GM10248 (cell line): ENCODE measurements at regions not wholly inside any gene's neighbourhood (a gene's known extent, or its start where the extent isn't known, plus 50 kb on each side); places are given as distances from the start of the nearest gene placed in this dataset.

Experiments
- CTCF ChIA-PET: fragments of 300-600 bp; sonication (Branson Sonifier 250); formaldehyde crosslinking; extraction: SDS; loops from one replicate; lab custom pipeline; 2021; ENCODE audit warnings: antibody characterized with exemption; lab: Yijun Ruan, JAX
- POLR2A ChIA-PET: fragments of 350-650 bp; sonication (Branson Sonifier 250); formaldehyde crosslinking; extraction: SDS; loops from one replicate; lab custom pipeline; 2020; ENCODE audit warnings: antibody characterized with exemption; lab: Yijun Ruan, JAX
- DNase-seq: peaks from one replicate; pipeline ENCODE4 v3.0.0; 2012; ENCODE audit errors: extremely low spot score
- TF ChIP-seq, protein P1 (sequence below): IDR thresholded peaks from 2 replicates; pipeline ENCODE4 v1.5.1; 2012; ENCODE audit warnings: mild to moderate bottlenecking, low read depth; ENCODE audit errors: extremely low read depth, missing control alignments, control extremely low read depth

DNA sequence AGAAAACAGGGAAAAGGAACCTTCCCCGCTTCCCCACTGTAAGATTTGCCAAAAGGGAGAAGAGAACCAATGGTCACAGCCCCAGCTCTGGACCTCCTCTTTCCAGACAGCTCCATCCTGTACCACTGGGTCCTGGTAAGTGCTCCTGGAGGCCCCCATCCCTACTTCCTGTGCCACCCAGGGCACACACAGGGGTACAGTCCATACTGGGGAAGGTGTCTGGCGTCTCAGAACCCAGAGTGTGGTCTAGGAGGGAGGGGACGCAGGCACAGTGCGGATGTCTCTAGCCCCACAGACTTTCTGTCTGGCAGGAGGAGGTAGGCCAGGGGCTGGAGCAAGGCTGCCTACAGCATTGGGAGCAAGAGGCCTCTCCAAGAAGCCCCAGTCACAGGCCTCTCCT lies 213.3 kb upstream of the IGFBP3 start:
- POLR2A ChIA-PET, result no interaction called here
- TF ChIP-seq, protein P1, sequence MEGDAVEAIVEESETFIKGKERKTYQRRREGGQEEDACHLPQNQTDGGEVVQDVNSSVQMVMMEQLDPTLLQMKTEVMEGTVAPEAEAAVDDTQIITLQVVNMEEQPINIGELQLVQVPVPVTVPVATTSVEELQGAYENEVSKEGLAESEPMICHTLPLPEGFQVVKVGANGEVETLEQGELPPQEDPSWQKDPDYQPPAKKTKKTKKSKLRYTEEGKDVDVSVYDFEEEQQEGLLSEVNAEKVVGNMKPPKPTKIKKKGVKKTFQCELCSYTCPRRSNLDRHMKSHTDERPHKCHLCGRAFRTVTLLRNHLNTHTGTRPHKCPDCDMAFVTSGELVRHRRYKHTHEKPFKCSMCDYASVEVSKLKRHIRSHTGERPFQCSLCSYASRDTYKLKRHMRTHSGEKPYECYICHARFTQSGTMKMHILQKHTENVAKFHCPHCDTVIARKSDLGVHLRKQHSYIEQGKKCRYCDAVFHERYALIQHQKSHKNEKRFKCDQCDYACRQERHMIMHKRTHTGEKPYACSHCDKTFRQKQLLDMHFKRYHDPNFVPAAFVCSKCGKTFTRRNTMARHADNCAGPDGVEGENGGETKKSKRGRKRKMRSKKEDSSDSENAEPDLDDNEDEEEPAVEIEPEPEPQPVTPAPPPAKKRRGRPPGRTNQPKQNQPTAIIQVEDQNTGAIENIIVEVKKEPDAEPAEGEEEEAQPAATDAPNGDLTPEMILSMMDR, result no peak
- no peak for DNase-seq
- CTCF ChIA-PET, result no interaction called here

DNA sequence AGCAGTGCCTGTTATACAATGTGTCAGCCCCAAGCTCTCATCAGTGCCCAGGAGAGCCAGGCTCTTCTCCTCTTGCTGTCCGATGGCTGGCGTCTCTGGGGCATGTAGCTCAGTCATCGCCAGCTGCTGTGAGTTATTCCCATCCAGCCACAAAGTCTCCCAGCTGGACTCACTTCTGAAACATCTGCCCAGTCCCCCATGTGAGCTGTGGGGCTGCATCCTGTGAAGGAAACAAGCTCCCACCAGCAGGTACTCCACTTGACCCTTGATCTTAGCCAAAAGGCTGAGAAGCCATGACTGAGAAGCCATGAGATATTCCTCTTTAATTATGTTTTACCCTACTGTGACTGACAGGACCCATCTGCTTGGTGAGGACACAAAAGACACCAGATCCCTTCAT lies 212.7 kb upstream of the IGFBP3 start:
- POLR2A ChIA-PET, result no interaction called here
- no peak for DNase-seq
- CTCF ChIA-PET, result no interaction called here

DNA sequence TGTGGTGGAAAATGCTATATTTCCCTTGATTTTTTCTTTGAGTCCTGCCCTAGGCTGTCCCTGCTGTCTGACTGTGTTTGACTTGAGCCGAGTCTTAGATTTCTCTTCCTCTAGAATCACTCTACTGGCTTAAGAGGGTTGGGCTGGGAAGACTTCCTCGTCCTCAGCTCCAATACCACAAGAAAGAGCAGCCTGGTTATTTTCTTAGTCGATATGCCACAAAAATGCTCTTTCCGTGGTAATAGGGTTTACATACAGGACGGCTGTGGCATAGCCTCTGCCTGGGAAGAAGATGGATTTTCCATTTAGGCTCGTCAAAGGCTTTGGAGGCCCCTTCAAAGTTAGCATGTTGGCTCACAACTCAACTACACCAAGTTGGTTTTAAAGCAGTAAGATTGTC lies 212.0 kb upstream of the IGFBP3 start:
- TF ChIP-seq, protein P1, result no peak
- POLR2A ChIA-PET, result no interaction called here
- CTCF ChIA-PET, result no interaction called here
- no peak for DNase-seq

More for the DNA sequence above, 212.7 kb upstream of the IGFBP3 start:
- TF ChIP-seq, protein P1, result no peak

DNA sequence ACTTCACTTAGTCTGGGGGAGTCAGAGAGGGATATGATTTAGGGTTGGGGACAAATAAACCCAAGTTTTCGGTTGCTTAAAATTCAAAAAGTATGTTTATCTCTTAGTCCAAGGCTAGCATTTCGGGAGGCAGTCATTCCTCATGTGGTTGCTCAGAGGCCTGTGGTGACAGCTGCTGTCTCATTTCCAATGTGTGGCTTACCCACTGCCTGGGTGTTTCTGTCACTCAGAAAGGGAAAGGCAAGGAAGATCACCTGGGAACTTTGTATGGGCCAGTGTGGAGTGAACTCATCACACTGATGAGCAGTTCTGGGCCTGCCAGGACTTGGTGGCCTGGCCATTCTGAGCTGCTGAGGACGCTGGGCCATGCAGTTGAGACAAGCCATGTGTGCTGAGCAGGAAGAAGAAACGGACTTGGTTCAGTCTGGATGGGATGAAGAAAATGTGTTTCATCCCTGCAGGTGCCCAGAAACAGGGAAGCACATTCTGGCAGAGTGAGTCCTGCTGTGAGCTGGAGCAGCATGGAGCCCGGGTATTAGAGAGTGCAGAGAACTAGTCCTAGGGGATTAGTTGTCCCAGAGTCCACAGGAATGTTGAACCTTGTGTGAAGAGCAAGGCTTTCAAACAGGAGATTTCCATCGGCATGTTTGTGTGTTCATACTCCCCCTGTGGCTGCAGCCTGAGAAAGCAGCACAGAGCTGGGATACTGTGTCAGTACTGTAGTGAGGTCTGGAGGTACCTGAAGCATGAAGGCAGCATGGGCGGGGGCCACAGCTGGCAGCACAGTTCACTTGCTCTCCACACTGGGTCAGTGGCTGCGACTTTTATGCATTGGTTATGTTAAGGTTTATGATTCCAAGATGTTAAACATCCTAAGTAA lies 211.1 kb upstream of the IGFBP3 start:
- TF ChIP-seq, protein P1, result no peak
- no peak for DNase-seq
- POLR2A ChIA-PET, result no interaction called here
- CTCF ChIA-PET, result no interaction called here

DNA sequence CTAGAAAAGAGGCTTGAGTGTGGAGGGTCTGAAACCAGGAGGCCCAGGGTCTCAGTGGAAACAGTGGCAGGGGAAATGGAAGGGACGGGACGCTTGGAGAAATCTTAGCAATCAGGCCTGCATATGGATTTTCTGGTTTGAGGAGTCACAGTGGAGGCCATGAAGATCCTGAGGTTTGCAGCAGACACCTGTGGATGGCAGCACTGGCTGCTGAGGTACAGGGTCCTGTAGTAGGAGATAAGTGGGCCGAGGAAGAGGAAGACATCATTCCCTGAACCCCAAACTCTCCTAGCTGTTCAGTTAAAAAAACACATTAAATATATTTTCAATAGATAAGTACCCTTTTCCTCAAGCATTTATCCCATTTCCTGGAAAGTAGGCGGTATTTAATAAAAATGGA lies 208.8 kb upstream of the IGFBP3 start:
- ChIA-PET POLR2A (no interaction called here), CTCF (interaction anchor here (1.5 kb wide), 1 partner anchor 228 kb away, joined by 3 read pairs; no protein-coding TSS in a partner anchor)
- no peak for DNase-seq
- TF ChIP-seq, protein P1, result peak; percentile 27

DNA sequence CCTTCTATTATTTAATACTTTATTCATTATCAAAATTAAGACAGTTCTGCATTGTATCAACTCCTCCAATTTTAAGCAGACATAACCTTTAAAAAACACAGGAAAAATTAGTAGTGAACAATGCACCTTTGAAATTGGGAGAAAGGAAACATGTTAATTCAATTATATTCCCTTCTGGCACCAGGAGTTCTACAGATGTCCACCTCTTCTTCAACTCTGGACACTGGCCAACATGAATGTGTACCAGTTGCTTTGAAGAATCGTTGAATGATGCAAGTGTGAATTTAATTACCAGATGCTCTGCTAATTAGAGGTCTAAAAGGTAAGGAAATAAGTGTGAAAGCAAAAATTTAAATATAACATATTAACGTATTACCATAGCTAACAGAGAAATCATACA lies 206.7 kb upstream of the IGFBP3 start:
- ChIA-PET CTCF (no interaction called here), POLR2A (no interaction called here)
- TF ChIP-seq, protein P1, result no peak
- DNase-seq, result no peak
